Upper lobe of left lung (tissue), 6 donors: ENCODE measurements at regions not wholly inside any gene's neighbourhood (a gene's known extent, or its start where the extent isn't known, plus 50 kb on each side); places are given as distances from the start of the nearest gene placed in this dataset.

Experiments used
- ATAC-seq, 2 donors: fragments of 200-7000 bp; cut with Tn5 transposase; one replicate each; pipeline ENCODE4 v1.9.1; 2022; ENCODE audit warnings: mild to moderate bottlenecking in 2 of 2, moderate library complexity in 2 of 2; ENCODE audit not compliant: low FRiP score in 2 of 2
- DNase-seq, 2 donors: peaks; one replicate each; pipeline ENCODE4 v3.0.0-alpha.2; 2019 to 2020
- H3K27ac ChIP-seq, 4 donors: fragments of 200-600 bp; sonication (generic); one replicate each; pipeline ENCODE4 v1.5.1; 2016 to 2019
- H3K27me3 ChIP-seq, 4 donors: fragments of 200-600 bp; sonication (generic); one replicate each; pipeline ENCODE4 v1.5.1; 2017 to 2019
- H3K36me3 ChIP-seq, 4 donors: fragments of 200-600 bp; sonication (generic); one replicate each; pipeline ENCODE4 v1.5.1; 2016 to 2019
- H3K4me1 ChIP-seq, 4 donors: fragments of 200-600 bp; sonication (generic); one replicate each; pipeline ENCODE4 v1.5.1; 2018 to 2019
- H3K4me3 ChIP-seq, 4 donors: fragments of 200-600 bp; sonication (generic); one replicate each; pipeline ENCODE4 v1.5.1; 2017 to 2019; ENCODE audit warnings: mild to moderate bottlenecking in 2 of 4, moderate library complexity in 1 of 4
- H3K9me3 ChIP-seq, 4 donors: fragments of 200-600 bp; sonication (generic); one replicate each; pipeline ENCODE4 v1.5.1; 2018 to 2019
- EP300 ChIP-seq, 4 donors: sonication (generic); formaldehyde crosslinking; IDR thresholded peaks; one replicate each; pipeline ENCODE4 v1.5.1; 2017; ENCODE audit warnings: antibody characterized with exemption in 4 of 4, control low read depth in 2 of 4
- POLR2A ChIP-seq, 4 donors: fragments of 450-650 bp; IDR thresholded peaks; one replicate each; pipeline ENCODE4 v1.5.1; 2016 to 2017; ENCODE audit warnings: antibody characterized with exemption in 4 of 4, mild to moderate bottlenecking in 2 of 4
- POLR2AphosphoS5 ChIP-seq, 2 donors: sonication (generic); formaldehyde crosslinking; IDR thresholded peaks; one replicate each; pipeline ENCODE4 v1.5.1; 2017; ENCODE audit warnings: antibody characterized with exemption in 2 of 2
- WGBS, 2 donors: methylation state at CpG; one replicate each; pipeline ENCODE4 v1.1.5; 2017 to 2018; 5-methylcytosine and 5-hydroxymethylcytosine counted together
- TF ChIP-seq, protein P1 (sequence below), 6 experiments: fragments of 450-650 bp in 4 of 6; fragments of 200-600 bp in 2 of 6; sonication (generic) in 2 of 6; IDR thresholded peaks; one replicate each; pipeline ENCODE4 v1.5.1; 2016 to 2019; ENCODE audit warnings: antibody characterized with exemption in 6 of 6
- donor health status: DM: no; HTN: no; CAD: no; lungs with moderate emphysema.
- donor health status: DM: no; HTN: yes; CAD: no; lungs with severe emphysema.

DNA sequence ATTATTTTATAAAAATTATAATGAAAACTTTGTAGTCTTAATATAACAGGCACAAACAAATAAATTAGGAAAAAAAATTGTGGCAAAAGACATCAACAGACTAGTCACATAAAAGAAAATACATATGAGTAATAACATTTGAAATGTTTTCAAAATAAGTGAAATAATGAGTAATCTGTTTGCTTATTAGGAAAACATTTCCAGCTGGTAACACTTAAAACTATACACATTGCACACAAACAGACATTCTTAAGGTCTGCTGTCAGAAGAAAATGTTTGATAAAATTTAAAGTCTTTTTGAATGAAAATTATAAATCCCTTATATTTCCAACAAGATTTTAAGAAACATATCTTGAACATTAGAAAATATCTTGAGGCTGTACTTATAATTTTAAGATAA, 1326.3 kb upstream of the CADM2 start:
- TF ChIP-seq, protein P1, sequence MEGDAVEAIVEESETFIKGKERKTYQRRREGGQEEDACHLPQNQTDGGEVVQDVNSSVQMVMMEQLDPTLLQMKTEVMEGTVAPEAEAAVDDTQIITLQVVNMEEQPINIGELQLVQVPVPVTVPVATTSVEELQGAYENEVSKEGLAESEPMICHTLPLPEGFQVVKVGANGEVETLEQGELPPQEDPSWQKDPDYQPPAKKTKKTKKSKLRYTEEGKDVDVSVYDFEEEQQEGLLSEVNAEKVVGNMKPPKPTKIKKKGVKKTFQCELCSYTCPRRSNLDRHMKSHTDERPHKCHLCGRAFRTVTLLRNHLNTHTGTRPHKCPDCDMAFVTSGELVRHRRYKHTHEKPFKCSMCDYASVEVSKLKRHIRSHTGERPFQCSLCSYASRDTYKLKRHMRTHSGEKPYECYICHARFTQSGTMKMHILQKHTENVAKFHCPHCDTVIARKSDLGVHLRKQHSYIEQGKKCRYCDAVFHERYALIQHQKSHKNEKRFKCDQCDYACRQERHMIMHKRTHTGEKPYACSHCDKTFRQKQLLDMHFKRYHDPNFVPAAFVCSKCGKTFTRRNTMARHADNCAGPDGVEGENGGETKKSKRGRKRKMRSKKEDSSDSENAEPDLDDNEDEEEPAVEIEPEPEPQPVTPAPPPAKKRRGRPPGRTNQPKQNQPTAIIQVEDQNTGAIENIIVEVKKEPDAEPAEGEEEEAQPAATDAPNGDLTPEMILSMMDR (IDR thresholded peaks at IDR 0.05) = no peak
- no peak for TF ChIP-seq EP300 (IDR thresholded peaks at IDR 0.05)
- no peak for TF ChIP-seq POLR2AphosphoS5 (IDR thresholded peaks at IDR 0.05)
- TF ChIP-seq POLR2A (IDR thresholded peaks at IDR 0.05) = no peak
- H3K4me1 ChIP-seq = no peaks in the 10 kb centered on the region
- DNase-seq (no peak), ATAC-seq (no peak)
- H3K36me3 ChIP-seq = no peaks in the 10 kb centered on the region
- no peak overlapping the region for H3K4me3 ChIP-seq
- H3K9me3 ChIP-seq = no peaks in the 10 kb centered on the region
- H3K27me3 ChIP-seq = no peaks in the 10 kb centered on the region
- H3K27ac ChIP-seq = no peak overlapping the region

DNA sequence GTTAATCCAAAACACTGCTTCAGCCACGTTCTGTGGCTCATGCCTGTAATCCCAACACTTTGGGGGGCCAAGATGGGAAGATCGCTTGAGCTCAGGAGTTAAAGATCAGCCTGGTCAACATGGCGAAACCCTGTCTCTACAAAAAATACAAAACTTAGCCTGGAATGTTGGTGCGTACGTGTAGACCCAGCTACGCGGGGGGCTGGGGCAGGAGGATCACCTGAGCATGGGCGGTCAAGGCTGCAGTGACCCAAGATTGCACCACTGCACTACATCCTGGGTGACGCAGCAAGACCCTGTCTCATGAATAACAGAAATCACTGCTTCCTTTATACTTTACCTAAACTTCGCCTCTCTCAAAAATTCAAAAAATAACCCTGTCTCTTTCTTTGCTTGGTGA, 1325.0 kb upstream of the CADM2 start:
- WGBS, 2 donors = 70 to 84% methylated on average over 10 of the region's 10 CpGs
- TF ChIP-seq, protein P1 (IDR thresholded peaks at IDR 0.05) = no peak
- no peak for TF ChIP-seq POLR2A (IDR thresholded peaks at IDR 0.05)
- TF ChIP-seq POLR2AphosphoS5 (IDR thresholded peaks at IDR 0.05) = no peak
- TF ChIP-seq EP300 (IDR thresholded peaks at IDR 0.05) = no peak
- Histone ChIP-seq H3K27me3 (no peaks in the 10 kb centered on the region), H3K9me3 (no peaks in the 10 kb centered on the region), H3K4me1 (no peaks in the 10 kb centered on the region), H3K36me3 (no peaks in the 10 kb centered on the region), H3K27ac (no peak overlapping the region), H3K4me3 (no peak overlapping the region)
- no peak for ATAC-seq
- peak in 1 of 2 donors; percentile 8 for DNase-seq

DNA sequence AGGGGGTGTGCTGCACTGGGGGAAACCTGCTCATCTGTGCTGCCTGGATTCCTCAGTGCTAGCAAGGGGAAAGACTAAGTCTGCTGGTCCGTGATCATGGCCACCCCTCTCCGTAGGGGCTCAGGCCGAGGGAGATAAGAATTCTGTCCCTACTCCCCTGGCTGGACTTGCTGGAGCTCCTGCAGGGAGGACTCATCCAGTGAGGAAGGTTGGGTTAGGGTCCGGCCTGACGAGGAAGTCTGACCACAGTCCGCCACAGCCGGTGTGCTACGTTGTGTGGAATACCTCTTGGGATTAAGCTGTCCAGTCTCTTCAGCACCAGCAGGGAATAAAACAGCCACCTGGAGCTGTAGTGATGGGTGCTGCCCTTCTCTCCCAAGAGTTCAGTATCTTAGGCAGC, 1309.1 kb upstream of the CADM2 start:
- peak in 1 of 2 donors; percentile 26 for ATAC-seq
- H3K36me3 ChIP-seq = no peaks in the 10 kb centered on the region
- H3K4me1 ChIP-seq = no peaks in the 10 kb centered on the region
- no peaks in the 10 kb centered on the region for H3K27me3 ChIP-seq
- DNase-seq = peak in 1 of 2 donors; percentile 1
- H3K27ac ChIP-seq = no peak overlapping the region
- H3K4me3 ChIP-seq = no peak overlapping the region
- TF ChIP-seq POLR2A (IDR thresholded peaks at IDR 0.05) (no peak), EP300 (IDR thresholded peaks at IDR 0.05) (no peak), POLR2AphosphoS5 (IDR thresholded peaks at IDR 0.05) (no peak)
- TF ChIP-seq, protein P1 (IDR thresholded peaks at IDR 0.05) = no peak
- 100% methylated on average over 3 of the region's 8 CpGs; no CpG with 5 or more reads in 1 of the 2 donors for WGBS, 2 donors
- no peaks in the 10 kb centered on the region for H3K9me3 ChIP-seq

DNA sequence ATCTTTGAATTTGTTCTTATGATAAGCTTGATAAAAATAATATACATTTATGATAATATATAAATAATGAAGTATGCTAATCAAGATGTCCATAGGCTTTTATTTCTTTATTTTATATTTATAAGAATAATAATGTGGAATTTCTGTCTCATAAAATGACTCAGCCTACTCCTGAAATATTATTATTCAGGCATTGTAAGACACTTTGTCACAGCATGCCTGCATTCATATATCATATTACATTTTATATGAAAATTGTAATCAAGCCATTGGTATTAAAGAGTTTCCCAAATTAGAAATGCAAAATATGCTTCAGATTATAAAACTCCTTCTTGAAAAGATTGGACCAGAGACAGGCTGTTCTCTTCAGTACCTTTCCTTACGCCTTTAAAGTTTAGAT, 1303.7 kb upstream of the CADM2 start:
- Histone ChIP-seq H3K4me3 (no peak overlapping the region), H3K4me1 (no peaks in the 10 kb centered on the region), H3K27me3 (no peaks in the 10 kb centered on the region), H3K36me3 (no peaks in the 10 kb centered on the region), H3K9me3 (no peaks in the 10 kb centered on the region), H3K27ac (no peak overlapping the region)
- TF ChIP-seq POLR2AphosphoS5 (IDR thresholded peaks at IDR 0.05) = no peak
- no peak for TF ChIP-seq EP300 (IDR thresholded peaks at IDR 0.05)
- TF ChIP-seq POLR2A (IDR thresholded peaks at IDR 0.05) = no peak
- TF ChIP-seq, protein P1 (IDR thresholded peaks at IDR 0.05) = no peak
- DNase-seq (no peak), ATAC-seq (no peak)
- WGBS, 2 donors = 86 to 89% methylated on average over 1 of the region's 1 CpG

DNA sequence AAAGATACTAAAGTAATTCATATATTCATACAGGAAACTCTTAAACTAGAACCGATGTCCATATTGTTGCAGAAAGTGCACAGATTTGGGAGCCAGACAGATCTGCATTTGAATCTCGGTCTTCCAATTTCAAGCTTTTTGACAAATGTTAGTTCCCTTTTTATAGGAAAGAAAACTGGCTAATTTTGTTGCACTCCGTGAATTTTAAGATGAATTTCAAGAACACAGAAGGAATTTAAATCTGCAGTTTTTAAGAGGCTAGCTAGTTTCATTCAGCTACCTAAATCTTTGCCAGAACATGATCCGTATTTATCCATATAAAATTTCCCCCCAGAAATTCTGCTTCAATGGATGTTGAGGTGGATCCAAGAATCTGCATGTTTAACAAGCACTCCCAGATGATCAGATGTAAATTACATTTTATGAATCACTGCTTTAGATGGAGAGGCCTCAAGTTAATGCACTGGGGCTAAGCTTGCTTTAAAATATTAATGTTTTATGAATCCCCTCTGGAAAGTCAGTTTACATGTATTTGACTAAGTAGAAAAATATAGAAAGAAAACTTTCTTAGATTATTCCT, 1296.3 kb upstream of the CADM2 start:
- Histone ChIP-seq H3K4me1 (no peaks in the 10 kb centered on the region), H3K4me3 (no peak overlapping the region), H3K27me3 (no peaks in the 10 kb centered on the region), H3K36me3 (no peaks in the 10 kb centered on the region), H3K27ac (no peak overlapping the region), H3K9me3 (no peaks in the 10 kb centered on the region)
- TF ChIP-seq EP300 (IDR thresholded peaks at IDR 0.05) (no peak), POLR2A (IDR thresholded peaks at IDR 0.05) (no peak), POLR2AphosphoS5 (IDR thresholded peaks at IDR 0.05) (no peak)
- TF ChIP-seq, protein P1 (IDR thresholded peaks at IDR 0.05) = no peak
- no peak for ATAC-seq
- DNase-seq = no peak
- WGBS, 2 donors = 76 to 82% methylated on average over 4 of the region's 4 CpGs
